ENCODE measurements at regions not wholly inside any gene's neighbourhood (a gene's known extent, or its start where the extent isn't known, plus 50 kb on each side); places are given as distances from the start of the nearest gene placed in this dataset.

DNA sequence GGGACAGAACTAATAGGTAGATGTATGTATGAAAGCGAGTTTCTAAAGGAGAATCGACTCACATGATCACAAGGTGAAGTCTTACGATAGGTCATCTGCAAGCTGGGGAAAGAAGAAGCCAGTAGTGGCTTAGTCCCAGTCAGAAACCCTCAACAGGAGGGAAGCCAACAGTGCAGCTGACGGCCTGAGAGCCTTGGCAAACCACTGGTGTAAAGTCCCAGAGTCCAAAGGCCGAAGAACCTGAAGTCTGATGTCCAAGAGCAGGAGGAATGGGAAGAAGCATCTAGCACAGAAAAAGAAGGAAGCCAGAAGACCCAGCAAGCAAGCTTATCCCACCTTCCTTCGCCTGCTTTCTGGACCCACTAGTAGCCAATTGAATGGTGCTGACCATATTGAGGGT, 507.6 kb upstream of the ARGLU1 start:
- no peak for DNase-seq

DNA sequence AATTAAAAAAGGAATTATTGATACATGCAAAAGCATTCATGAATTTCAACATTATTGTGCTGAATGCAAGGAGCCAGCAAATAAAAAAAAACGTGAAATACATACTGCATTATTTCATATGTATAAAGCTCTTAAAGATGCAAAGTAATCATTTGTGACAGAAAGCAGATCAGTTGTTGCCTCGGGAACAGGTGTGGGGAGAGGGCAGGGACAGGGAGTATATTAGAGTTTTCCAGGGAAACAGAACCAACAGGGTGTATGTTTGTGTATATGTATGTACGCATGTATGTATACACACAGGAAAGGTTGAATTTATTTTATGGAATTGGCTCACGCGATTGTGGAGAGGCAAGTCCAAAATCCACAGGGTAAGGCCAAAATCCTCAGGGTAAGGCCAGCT, 502.9 kb upstream of the ARGLU1 start:
- no peak for DNase-seq

DNA sequence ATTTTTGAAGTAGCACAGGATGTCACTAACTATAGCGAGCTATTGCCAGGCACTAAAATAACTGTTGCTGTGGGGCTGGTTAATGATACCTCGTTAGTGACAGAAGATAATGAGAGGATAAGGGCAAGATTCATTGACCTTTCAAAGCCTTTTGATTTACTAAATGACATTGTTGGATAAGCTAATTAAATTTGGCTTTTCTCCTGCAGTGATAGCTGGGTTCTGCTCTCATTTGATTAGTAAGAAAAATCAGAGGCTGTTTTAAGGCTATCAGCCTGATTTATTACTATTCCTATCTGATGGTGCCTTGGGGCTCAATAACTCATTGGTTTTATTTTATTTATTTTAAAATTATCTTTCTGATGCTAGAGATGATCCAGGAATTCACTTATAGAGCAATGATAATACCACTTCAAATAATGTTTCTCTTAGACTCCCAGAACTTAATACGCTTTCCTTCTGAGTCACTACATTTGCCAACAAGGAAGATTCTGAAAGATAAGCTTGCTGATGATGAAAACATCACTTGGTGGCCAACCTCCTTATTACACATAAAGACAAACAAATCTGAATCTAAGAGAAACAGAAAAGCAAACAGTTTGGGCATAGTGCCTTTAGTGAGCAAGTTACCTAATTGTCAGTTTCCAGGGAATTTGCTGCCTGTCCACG, 501.3 kb upstream of the ARGLU1 start:
- no peak for DNase-seq

DNA sequence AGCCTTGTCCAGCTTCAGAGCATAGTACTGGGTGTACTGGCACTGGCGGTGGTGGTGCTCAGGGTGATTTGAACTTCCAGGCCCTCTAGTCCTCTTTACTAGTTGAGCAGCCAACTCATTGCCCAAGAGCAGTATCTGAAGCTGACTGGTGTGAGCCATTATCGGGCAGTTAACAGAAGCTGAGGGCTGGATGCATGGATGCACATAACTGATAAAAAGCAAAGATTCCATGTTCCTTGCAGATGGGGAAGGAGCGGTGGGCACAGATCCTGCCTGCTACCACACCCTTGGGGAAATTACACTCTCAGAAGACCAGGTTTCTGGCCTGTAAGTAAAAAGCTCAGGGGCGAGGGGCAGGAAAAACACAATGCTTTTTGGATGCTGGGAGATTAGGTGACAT, 499.4 kb upstream of the ARGLU1 start:
- DNase-seq: no peak

DNA sequence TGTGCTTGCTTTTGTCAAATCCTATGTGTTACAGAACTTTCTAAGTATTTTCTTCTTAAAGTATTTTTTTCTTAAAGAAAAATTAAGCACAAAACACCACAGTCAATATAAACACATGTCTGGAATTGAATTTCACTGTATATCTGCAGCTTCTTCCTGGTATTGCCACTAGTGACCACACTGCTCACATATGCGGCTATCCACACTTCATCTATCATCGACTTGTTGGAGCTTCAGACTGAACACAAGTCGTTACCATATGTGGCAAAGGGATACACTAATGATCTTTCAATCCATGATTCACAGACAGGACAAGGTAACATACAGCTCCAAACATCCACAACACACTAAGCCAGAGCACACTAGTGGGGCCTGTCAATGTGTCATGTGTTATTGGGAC, 498.4 kb upstream of the ARGLU1 start:
- DNase-seq: no peak

DNA sequence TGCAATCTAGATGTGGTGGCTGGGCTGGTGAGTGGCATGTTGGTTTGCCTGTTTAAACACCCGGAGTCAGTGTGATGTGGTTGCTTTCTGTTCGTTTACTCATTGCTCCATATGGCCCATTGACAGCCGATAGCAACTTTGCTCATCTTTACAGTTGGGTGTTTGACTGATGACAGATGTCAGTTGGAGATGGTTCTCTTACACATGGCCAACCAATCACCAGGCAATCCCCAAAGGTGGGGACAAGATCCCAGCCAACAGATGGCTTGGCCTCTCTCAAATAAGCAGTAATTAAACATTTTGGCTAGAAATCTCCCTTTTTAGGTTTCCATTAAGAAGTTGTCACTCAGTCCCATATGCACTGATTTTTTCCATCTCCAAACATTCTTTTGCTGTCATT, 497.1 kb upstream of the ARGLU1 start:
- no peak for DNase-seq

DNA sequence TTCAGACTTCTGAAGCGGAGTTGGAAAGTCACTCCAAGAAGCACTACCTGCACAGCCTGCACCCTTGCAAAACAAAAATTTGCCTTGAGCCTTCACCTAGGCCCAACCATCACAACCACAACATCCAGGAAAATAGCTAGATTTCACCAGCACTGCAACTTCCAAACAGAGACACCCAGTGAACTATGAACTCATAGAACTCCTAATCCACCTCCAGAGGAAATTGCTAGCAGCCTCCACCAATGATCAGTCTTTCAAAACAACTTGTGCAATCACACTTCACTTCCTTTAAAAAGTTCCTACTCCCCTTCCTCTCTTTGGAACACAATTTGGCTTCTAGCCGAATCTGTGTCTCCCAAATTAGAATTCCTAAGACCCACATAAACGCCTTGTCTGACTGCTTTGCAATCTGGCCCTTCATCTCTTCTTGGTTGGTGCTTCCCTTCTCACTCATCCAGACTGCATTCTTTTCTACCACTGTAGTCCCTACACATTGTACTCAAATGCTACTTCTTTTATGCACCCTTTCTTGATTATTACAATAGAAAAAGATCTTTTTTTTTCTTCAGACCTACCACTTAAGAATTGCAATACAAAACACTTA, 489.2 kb upstream of the ARGLU1 start:
- DNase-seq: no peak

DNA sequence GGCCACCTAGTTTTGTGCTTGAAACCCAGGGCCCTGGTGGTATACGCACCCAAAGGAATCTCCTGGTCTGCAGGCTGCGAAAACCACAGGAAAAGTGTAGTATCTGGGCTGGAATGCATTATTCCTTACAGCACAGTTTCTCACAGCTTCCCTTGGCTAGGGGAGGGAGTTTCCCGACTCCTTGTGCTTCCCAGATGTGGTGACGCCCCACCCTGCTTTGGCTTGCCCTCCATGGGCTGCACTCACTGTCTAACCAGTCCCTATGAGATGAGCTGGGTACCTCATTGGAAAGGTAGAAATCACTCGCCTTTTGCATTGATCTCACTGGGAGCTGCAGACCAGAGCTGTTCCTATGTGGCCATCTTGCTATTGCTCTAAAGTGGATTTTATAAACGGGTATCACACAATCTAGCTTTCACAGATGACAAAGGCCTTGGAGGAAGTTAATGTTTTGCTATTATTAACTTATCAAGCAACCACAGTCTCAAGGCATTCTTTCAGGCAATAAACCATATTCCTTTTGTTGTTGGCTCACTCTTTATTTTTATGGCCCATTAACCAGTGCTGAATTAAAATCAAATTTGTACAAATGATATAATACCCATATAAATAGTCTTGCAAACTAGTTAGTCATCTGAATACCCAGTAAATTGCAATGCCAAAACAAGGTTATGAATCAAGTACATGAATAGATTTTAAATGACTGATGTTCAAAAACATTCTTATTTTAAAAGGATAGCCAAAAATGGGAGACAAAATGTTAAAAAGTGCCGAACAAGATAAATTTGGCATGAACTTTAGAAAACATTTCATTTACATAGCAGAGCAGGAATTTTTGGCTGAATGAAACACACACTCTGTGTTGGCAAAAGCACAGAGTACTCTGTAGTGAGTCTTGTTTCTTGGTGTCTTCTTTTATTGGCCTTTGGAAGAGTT, 475.4 kb upstream of the ARGLU1 start:
- DNase-seq: no peak

DNA sequence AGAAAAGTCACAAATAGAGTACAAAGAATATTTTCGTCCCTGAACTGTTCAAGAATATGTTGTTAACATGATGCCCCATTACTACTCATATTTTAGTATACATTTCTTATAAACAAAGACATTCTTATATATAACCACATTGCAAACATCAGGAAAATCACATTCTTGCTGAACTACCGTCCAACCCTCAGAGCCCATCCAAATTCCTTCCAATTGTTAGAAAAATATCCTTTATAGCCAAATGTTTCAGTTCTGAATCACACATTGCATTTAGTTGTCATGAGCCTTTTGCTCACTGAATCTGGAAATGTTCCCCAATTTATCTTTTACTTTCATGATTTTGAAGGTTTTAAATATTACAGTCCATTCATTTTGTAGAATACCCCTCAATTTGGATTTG, 467.8 kb upstream of the ARGLU1 start:
- no peak for DNase-seq

DNA sequence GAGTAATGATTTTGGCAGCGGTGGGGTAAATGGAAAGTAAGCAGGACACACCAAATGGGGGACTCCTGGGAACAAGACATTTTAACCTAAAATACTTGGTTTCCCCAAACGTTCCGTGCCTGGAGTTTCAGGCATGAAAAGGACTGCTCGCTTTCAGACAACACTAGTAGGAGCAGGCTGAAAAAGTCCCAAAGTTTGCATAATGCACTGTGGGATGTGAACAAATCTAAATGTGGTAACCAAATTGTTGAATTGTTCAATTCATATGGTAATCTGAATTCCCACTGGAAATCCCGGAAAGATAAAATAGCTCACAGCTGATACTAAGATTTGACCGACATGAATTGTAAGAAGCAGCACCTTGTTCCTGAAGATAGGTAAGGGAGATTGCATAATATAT, 467.2 kb upstream of the ARGLU1 start:
- DNase-seq: no peak

DNA sequence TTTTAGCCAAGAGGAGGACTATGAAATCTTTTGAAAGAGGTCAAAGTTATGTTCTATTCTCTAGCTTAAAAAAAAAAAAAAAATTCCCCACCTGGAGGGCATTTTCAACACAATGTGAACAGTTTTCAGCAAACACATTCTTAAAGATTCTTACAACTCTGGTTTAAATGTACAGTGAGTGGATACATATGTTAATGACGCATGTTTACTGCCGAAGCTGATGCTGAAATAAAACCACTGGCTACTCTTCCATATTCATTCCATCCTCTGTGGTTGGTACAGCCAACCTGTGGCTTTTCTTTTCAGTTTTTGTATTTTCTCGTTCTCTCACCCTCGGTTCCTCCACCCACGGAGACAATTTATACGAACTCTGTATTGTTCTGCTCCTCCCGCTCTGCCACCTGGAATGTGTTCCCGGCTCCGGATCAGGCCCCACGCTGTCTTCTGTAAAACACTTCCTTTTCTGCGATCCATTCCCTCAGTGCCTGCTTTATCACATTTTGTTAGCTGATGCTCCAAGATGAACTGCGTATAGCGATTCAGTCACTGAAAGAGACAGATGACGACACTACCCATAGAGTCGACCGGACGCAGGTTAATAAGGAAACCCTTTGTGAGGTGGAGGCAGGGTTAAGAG, 466.4 kb upstream of the ARGLU1 start:
- no peak for DNase-seq

DNA sequence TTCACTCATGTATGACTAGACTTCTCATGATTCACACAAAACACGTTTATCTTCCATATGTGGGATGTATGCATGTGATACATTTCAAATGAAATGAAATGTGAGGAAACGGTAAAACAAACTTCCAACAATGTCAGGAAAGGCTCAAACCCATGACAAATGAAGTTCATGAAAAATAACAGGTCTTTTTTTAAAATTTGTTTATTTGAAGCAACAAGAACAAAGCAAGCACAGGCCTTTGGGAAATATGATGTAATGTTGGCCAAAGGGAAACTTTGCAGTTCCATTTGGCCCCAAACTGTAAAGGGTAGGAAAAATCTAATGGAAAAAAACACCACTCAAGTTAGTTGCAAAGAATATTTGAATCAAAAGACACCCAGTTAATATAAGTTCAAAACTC, 463.8 kb upstream of the ARGLU1 start:
- no peak for DNase-seq

DNA sequence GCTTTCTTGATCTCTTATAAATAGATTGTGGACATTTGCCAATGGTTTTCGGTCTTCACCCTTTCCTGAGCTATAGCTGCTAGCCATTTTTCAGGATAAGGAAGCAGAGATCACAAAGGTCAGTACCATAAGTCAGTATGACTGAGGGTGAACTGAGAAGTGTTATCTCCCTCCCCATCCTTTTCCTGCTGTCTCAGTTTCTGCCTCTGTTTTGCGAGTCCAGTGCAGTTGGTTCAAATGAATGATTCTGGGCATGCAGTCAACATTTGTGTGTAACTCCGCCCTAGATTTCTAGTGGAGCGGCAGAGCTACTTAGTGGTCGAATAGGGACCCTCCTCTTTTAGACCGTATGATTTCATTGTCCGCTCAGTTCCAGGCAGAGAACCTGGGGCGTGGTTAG, 460.8 kb upstream of the ARGLU1 start:
- DNase-seq: no peak

DNA sequence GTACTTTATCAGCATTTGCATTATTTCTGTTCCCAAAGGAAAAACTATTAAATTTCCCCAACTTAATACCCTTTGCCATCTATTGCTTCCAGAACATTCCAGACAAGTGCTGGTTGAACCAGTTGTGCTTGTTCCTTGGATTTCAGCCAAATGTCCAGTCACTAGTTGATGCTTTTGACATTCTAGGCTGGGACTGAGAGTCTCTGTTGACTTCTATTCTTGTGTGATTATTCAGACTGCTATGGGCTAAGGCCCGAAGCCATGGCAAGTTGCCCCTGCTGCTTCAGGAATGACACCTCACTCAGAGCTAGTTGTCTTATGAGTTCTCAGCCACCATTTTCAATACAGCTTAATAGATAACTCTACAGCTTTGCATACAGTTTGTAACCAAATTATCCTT, 458.1 kb upstream of the ARGLU1 start:
- no peak for DNase-seq

DNA sequence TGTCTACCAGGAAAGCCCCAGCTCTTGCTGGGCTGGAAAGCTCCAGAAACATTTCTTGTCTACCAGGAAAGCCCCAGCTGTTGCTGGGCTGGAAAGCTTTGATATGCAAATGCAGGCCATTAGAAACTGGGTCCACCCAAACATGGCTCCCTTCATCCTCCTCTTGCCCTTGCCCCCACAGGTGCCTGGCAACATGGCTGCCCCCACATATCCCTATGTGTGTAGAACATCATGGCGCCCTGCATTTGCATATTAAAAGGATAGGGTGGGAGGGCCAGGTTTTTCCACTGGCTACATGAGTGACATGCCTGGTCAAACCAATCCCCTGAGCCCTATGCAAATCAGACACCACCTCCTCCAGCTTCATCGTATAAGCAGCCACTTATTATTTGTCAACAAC, 455.4 kb upstream of the ARGLU1 start:
- no peak for DNase-seq

DNA sequence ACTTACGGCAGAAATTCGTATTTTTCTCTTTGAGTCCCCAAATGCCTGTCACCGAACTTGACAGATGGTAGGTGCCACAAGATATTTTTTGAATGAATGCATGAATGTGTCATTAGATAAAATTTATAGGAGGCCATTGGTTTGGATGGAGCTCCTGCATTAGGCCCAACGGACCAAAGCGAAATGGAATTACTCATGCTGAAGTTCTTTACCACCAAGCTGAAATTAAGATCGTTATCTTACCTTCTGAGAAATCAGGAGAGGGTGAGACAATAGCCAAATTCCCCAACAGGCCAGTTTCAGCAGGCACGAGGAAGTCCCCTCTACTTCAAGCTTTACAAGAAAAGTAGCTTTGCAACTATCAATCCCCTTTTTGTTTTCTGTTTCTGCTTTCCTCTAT, 452.5 kb upstream of the ARGLU1 start:
- DNase-seq: no peak

DNA sequence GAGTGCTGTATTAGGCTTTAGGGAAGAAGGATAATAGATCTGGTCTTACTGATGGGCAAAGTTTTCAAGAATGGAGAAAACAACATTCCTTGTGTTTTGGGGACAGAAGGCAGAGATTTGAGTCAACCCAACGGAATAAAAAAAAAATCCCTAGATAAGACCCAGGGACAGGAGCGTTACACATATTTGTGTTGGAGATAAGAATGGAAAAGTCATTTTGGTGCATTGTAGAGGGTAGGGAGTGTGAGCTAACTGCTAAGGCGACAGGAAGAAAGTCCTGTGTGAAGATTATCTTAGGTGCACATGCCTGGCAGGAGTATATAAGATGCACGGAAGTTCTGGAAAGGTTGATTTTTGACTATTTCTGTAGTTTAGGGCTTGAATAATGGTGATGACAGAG, 450.3 kb upstream of the ARGLU1 start:
- DNase-seq: no peak

DNA sequence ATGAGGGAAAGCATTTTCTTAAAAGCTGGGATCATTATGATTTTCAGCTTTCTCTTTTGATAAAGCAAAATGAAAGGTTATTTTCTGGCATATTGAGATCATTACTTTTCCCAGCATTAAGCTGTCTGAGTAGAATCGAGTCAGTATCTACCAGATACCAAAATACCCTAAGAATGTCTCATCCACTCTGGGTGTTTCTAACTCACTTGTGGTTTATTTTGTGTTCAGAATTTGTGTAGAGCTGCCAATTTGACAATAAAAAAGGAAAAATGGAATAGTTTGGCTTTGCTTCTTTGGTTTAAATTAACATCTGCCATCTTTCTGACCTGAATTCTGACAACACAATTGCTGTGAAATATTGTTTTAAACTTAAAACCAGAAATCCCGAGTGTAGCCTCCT, 438.7 kb upstream of the ARGLU1 start:
- DNase-seq: no peak

DNA sequence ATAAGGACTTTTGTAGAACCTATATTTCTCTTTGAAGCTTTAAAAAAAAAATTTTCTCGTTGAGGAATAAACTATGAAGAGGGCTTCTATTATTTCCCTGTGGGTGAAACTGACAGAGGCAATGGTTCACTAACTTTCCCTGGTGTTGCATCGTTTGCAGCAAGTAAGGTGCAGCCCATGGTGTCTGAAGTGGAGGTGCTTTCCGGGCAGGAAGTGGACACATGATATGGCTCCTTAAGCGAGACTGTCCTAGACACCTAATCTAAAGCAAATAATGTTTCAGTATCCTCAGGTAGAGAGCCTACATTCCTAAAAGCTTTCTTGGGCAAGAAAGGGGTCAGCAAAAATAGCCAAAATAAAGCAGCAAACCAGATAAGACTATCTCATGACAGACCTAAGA, 437.6 kb upstream of the ARGLU1 start:
- no peak for DNase-seq

DNA sequence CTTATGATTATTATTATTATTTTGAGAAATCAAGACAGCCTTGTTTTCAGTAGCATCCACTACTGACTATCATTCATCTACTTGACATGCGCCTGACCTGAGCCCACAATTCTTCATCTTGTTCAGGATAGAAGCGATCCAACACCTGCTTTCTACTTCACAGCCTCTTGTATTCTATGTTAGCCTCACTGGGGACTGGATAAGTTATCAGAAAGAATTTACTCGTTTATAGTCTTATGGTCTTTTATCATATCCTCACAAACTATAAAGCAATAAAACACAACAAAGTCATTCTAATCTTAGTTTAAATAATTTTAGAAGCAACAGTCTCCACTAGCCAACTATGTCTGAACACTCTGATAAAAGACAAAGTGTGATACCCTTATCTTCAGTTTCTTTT, 436.0 kb upstream of the ARGLU1 start:
- DNase-seq: no peak

DNA sequence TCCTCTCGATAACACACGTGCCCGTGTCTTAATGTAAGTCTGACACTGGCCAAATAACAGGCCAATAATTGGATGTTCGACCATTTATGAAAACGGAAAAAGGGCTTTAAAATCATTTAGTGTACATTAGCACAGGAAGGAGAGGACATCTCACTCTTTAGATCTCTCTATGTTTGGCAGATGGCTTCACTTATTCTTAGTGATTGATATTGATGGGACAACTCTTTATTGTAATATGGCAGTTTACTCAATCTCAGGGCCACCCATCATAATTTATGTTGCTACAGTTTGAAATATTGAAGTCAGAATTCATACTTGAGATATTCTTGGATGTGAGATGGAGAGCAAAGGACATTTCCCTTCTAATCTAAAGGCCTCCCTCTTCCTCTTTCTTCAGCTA, 430.7 kb upstream of the ARGLU1 start:
- DNase-seq: no peak

DNA sequence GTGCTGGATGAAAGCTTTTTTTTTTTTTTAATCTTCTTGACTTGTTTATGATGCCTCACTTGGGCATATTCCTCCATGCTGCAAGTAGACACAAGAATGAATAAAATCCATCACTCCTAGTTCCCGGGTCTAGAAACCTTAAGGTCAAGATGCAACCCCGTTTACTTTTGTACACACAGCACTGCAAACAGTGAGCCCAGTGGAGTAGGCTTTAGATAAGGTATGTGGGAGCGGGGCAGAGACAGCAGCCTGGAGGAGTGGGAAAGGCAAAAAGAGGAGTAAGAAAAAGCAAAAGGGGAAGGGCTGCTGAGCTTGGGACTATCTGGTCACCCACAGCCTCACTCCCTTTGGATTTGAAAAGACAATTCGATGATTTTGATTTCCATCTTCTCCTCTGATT, 429.8 kb upstream of the ARGLU1 start:
- DNase-seq: no peak

DNA sequence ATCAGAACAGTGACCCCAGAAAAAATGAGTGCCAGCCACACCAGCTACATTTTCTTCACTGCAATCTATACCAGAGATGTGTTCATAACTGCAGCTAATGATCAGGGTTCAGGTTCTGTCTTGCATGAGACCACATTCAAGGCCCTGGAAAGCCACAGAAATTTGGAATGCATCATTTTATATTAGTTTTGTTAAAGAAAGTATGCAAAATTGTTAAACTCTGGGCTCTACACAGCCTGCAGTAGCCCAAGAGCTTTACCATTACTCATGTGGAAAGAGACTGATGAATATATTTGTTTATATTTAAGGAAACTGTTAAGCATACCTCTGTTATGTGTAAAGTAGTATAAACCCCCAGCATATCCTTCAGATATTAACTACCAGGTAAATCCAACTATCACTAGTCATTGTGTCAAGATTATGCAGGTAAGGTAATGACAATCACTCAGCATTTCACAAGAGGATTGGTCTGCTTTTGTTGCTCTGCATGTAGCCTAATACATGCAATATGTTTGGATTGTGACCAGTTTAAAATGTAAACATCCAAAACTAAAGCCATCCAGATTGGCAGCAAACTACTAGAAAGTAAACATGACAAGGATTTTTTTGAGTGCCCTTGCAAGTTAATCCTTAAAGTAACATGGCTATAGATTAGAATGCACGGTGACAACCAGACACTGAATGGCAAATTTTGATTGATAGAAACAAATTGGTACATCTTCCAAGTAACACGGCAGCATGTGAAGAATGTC, 429.1 kb upstream of the ARGLU1 start:
- DNase-seq: no peak
